ENCODE measurements at regions not wholly inside any gene's neighbourhood (a gene's known extent, or its start where the extent isn't known, plus 50 kb on each side); places are given as distances from the start of the nearest gene placed in this dataset.

GRCh38 chr10:76764177-76764576, 873.4 kb downstream of the KCNMA1 start:
- TF ChIP-seq CTCF (IDR thresholded peaks at IDR 0.05; ENCODE audit: insufficient read depth, low read depth, low read length) (no peak), EZH2 (IDR thresholded peaks at IDR 0.05; ENCODE audit: insufficient read depth, low read length) (no peak)
